ENCODE measurements at regions not wholly inside any gene's neighbourhood (a gene's known extent, or its start where the extent isn't known, plus 50 kb on each side); places are given as distances from the start of the nearest gene placed in this dataset.

GRCh38 chr16:52238710-52239109 is 308.2 kb downstream of the TOX3 start:
- no peak for TF ChIP-seq CTCF (IDR thresholded peaks at IDR 0.05; ENCODE audit: insufficient read depth, low read length)

GRCh38 chr16:52237823-52238222 is 309.1 kb downstream of the TOX3 start:
- no peak for TF ChIP-seq CTCF (IDR thresholded peaks at IDR 0.05; ENCODE audit: insufficient read depth, low read length)
- H3K4me3 ChIP-seq (ENCODE audit: low read depth, low read length): no peak overlapping the region
- no peak for DNase-seq (ENCODE audit: low read depth)

More at GRCh38 chr16:52238710-52239109, 308.2 kb downstream of the TOX3 start:
- no peak for DNase-seq (ENCODE audit: low read depth)
- no peak overlapping the region for H3K4me3 ChIP-seq (ENCODE audit: low read depth, low read length)

GRCh38 chr16:52235186-52235585 is 311.8 kb downstream of the TOX3 start:
- no peak for DNase-seq (ENCODE audit: low read depth)
- TF ChIP-seq CTCF (IDR thresholded peaks at IDR 0.05; ENCODE audit: insufficient read depth, low read length): no peak
- H3K4me3 ChIP-seq (ENCODE audit: low read depth, low read length): no peak overlapping the region

- DNase-seq (ENCODE audit: low read depth): no peak
- no peak for TF ChIP-seq CTCF (IDR thresholded peaks at IDR 0.05; ENCODE audit: insufficient read depth, low read length)
- no peak overlapping the region for H3K4me3 ChIP-seq (ENCODE audit: low read depth, low read length)
Observed at GRCh38 chr16:52234626-52235025, 312.3 kb downstream of the TOX3 start.

- no peak overlapping the region for H3K4me3 ChIP-seq (ENCODE audit: low read depth, low read length)
- no peak for TF ChIP-seq CTCF (IDR thresholded peaks at IDR 0.05; ENCODE audit: insufficient read depth, low read length)
- no peak for DNase-seq (ENCODE audit: low read depth)
Observed at GRCh38 chr16:52229471-52229870, 317.5 kb downstream of the TOX3 start.

- no peak for DNase-seq (ENCODE audit: low read depth)
- TF ChIP-seq CTCF (IDR thresholded peaks at IDR 0.05; ENCODE audit: insufficient read depth, low read length): no peak
- H3K4me3 ChIP-seq (ENCODE audit: low read depth, low read length): no peak overlapping the region
Observed at GRCh38 chr16:52227851-52228250, 319.1 kb downstream of the TOX3 start.

- no peak overlapping the region for H3K4me3 ChIP-seq (ENCODE audit: low read depth, low read length)
- no peak for TF ChIP-seq CTCF (IDR thresholded peaks at IDR 0.05; ENCODE audit: insufficient read depth, low read length)
Observed at GRCh38 chr16:52212841-52213240, 334.1 kb downstream of the TOX3 start.

More at GRCh38 chr16:52212841-52213240, 334.1 kb downstream of the TOX3 start:
- no peak for DNase-seq (ENCODE audit: low read depth)

Data from fibroblast of the aortic adventitia (primary cell).